SH-SY5Y (cell line): ENCODE measurements at regions not wholly inside any gene's neighbourhood (a gene's known extent, or its start where the extent isn't known, plus 50 kb on each side); places are given as distances from the start of the nearest gene placed in this dataset.

Source experiments
- GATA2 ChIP-seq: IDR thresholded peaks from 2 replicates; pipeline ENCODE4 v1.6.1; 2011; ENCODE audit warnings: mild to moderate bottlenecking, low read depth, low read length
- GATA3 ChIP-seq: IDR thresholded peaks from 2 replicates; pipeline ENCODE4 v1.6.1; 2011; ENCODE audit warnings: low read depth, mild to moderate bottlenecking, low read length, moderate library complexity

GRCh38 chr7:16174253-16174652, 247.1 kb downstream of the CRPPA start:
- no peak for TF ChIP-seq GATA3
- TF ChIP-seq GATA2: no peak
